ENCODE measurements at regions not wholly inside any gene's neighbourhood (a gene's known extent, or its start where the extent isn't known, plus 50 kb on each side); places are given as distances from the start of the nearest gene placed in this dataset.

DNA sequence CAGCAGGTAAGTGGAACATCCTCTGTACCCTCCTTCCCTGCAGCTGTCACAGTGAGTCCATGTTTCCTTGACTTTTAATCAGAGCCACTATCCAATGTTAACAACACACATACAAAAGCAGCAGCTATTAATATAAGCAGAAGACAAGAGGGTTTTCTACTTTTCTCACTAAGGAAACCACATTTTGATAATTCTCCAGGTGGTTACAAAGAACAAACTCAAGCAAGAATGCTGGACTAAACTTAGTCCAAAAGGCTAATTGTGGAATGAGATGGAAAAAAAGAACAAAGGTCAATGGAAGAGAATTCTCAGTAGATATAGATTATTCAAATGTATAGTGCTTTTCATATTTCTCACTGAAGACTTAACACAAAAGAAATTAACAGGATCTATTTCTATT is 176.9 kb upstream of the SLC39A10 start:
- Mint-ChIP-seq H3K4me1 (ENCODE audit: low read depth) (peaks cover 12% of the 10 kb centered on the region), H3K36me3 (peaks cover 8% of the 10 kb centered on the region), H3K27me3 (no peaks in the 10 kb centered on the region), H3K27ac (no peak overlapping the region), H3K4me3 (no peak overlapping the region), H3K9me3 (ENCODE audit: low read depth) (peaks cover 8% of the 10 kb centered on the region)

DNA sequence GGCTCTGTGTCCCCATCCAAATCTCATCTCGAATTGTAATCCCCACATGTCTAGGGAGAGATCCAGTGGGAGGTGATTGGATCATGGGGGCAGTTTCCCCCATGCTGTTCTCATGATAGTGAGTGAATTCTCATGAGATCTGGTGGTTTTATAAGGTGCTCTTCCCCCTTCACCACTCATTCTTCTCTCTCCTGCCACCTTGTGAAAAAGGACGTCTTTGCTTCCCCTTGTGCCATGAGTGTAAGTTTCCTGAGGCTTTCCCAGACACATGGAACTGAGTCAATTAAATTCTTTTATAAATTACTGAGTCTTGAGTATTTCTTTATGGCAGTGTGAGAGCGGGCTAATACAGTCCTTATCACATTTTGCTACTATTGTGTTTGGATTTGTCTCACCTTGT is 177.6 kb upstream of the SLC39A10 start:
- H3K27me3 Mint-ChIP-seq: no peaks in the 10 kb centered on the region
- H3K36me3 Mint-ChIP-seq: peaks cover 8% of the 10 kb centered on the region
- peaks cover 4% of the 10 kb centered on the region for H3K9me3 Mint-ChIP-seq (ENCODE audit: low read depth)
- H3K4me3 Mint-ChIP-seq: no peak overlapping the region
- no peak overlapping the region for H3K27ac Mint-ChIP-seq
- H3K4me1 Mint-ChIP-seq (ENCODE audit: low read depth): peaks cover 10% of the 10 kb centered on the region

DNA sequence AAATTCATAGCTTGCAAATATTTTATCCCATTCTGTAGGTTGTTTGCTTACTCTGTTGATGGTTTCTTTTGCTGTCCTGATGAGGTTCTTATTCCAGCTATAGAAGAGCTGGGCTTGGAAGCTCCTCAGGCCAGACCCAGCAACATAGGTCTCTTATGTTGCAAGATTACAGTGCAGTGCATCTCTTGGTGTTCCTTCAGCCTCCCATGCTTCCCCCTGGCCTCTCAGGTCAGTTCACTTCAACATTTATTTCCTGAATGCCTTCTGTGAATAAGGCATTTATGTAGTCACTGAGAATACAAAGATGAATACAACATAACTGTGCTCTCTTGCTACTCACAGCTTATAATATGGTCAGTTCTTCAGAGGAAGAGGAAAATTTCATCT is 179.0 kb upstream of the SLC39A10 start:
- H3K36me3 Mint-ChIP-seq: peaks cover 8% of the 10 kb centered on the region
- H3K9me3 Mint-ChIP-seq (ENCODE audit: low read depth): peaks cover 4% of the 10 kb centered on the region
- H3K27ac Mint-ChIP-seq: no peak overlapping the region
- peaks cover 16% of the 10 kb centered on the region for H3K4me1 Mint-ChIP-seq (ENCODE audit: low read depth)
- H3K27me3 Mint-ChIP-seq: no peaks in the 10 kb centered on the region
- H3K4me3 Mint-ChIP-seq: no peak overlapping the region

DNA sequence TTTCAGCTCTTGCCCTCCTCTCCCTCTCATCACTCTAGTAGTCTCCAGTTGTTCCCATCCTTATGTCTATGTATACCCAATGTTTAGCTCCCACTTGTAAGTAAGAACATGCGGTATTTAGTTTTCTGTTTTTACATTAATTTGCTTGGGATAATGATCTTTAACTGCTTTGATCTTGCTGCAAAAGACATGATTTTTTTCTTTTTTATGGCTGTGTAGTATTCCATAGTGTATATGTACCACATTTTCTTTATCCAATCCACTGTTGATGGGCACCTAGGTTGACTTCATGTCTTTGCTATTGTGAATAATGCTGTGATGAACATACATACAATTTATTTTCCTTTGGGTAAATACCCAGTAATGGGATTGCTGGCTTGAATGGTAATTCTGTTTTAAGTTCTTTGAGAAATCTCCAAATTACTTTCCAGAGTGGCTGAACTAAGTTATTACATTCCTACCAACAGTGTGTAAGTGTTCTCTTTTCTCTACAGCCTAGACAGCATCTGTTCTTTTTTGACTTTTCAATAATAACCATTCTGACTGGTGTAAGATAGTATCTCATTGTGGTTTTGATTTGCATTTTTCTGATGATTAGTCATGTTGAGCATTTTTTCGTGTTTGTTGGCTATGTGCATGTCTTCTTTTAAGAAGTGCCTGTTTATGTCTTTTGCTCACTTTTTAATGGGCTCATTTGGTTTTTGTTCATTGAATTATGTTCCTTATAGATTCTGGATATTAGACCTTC is 179.6 kb upstream of the SLC39A10 start:
- H3K4me1 Mint-ChIP-seq (ENCODE audit: low read depth): peaks cover 16% of the 10 kb centered on the region
- peaks cover 3% of the 10 kb centered on the region for H3K9me3 Mint-ChIP-seq (ENCODE audit: low read depth)
- H3K27ac Mint-ChIP-seq: no peak overlapping the region
- H3K4me3 Mint-ChIP-seq: no peak overlapping the region
- peaks cover 6% of the 10 kb centered on the region for H3K36me3 Mint-ChIP-seq
- H3K27me3 Mint-ChIP-seq: no peaks in the 10 kb centered on the region

DNA sequence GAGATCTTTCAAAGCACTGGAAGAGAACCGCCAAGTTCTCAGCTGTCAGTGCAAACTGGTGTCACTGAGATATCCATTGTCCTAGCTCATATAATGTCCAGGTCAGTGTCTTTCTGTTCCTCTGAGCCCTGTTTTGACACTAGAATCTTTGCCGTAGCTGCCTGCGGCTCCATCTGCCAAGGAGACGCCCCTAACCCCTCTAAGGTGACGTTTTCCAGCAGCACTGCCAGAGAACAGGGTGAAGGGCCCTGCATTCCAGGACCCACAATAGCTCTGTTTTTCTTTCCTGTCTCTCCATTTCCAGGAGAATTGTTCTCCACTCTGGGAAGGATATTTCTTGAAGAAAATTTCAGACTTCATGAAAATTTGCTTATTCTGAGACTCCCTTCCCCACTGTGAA is 181.7 kb upstream of the SLC39A10 start:
- Mint-ChIP-seq H3K9me3 (ENCODE audit: low read depth) (no peaks in the 10 kb centered on the region), H3K36me3 (peaks cover 4% of the 10 kb centered on the region), H3K4me1 (ENCODE audit: low read depth) (peaks cover 16% of the 10 kb centered on the region), H3K4me3 (no peak overlapping the region), H3K27ac (no peak overlapping the region), H3K27me3 (no peaks in the 10 kb centered on the region)

DNA sequence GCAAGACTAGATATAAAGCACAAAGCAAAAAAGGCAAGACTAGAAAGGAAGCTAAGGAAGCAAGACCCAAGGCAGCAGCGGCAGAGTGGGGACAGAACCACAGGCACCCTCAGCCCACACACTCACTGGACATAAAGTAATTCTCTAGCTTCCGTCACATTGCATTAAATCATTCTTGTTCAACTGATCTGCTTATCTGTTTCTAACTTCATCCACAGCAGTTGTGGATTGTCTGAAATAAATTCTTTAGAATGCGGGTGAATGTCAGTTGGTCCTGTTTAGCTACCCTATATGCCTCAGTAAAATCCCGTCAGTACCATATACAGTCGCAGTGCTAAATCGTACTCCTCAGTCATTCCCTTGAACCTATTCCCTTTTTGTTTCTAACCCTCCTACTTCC is 183.2 kb upstream of the SLC39A10 start:
- H3K4me1 Mint-ChIP-seq (ENCODE audit: low read depth): peaks cover 19% of the 10 kb centered on the region
- H3K27me3 Mint-ChIP-seq: no peaks in the 10 kb centered on the region
- no peak overlapping the region for H3K4me3 Mint-ChIP-seq
- no peak overlapping the region for H3K27ac Mint-ChIP-seq
- peaks cover 4% of the 10 kb centered on the region for H3K36me3 Mint-ChIP-seq
- H3K9me3 Mint-ChIP-seq (ENCODE audit: low read depth): no peaks in the 10 kb centered on the region

DNA sequence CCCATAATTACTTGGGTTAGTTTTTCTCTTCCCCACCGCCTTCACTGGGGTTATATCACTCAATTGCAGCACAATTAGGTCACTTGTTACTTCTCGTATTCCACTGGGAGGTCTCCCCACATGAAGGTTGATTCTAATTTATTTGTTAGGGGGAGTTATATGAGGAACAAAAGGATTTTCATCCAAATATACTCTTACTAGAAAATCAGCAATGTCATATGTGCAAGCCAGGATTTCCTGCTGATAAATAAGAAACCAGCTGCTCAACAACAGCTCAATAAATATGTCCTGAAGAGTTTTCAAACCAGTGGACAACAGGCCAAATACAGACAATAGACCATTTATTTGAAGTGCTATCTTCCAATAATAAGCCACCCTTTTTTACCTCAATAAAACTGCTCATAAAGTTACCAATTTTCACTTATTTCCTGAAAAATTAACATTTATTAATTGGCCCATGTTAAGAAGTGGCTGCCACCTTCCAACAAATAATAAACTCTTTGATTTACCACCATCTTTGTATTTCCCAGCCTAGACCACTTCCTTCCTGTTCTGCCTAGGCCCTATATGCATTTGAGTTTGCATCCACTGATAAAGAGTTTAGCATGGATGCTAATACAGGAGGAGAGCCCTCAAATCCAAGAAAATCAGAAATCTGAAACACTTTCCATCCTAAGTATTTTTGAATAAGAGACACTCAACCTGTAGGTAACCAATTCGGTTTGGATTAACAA is 184.4 kb upstream of the SLC39A10 start:
- Mint-ChIP-seq H3K4me3 (no peak overlapping the region), H3K9me3 (ENCODE audit: low read depth) (no peaks in the 10 kb centered on the region), H3K27ac (no peak overlapping the region), H3K36me3 (no peaks in the 10 kb centered on the region), H3K27me3 (no peaks in the 10 kb centered on the region), H3K4me1 (ENCODE audit: low read depth) (peaks cover 22% of the 10 kb centered on the region)

DNA sequence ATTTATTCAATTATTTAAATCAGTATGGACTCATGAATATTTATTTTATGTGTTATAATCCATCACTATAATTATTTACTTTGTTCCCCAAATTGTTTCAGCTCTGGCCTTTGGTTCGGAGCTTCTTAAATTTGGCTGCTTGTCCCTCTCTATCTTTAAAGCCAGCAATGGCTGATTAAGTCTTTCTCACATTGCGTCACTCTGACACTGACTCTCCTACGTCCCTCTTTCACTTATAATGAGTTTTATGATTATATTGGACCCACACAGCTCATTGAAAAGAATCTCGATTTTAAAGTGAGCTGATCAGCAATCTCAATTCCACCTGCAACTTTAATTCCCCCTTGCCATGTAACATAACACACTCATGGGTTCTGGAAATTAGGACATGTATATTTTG is 185.2 kb upstream of the SLC39A10 start:
- no peak overlapping the region for H3K4me3 Mint-ChIP-seq
- H3K36me3 Mint-ChIP-seq: no peaks in the 10 kb centered on the region
- no peaks in the 10 kb centered on the region for H3K27me3 Mint-ChIP-seq
- no peak overlapping the region for H3K27ac Mint-ChIP-seq
- H3K9me3 Mint-ChIP-seq (ENCODE audit: low read depth): peaks cover 3% of the 10 kb centered on the region
- H3K4me1 Mint-ChIP-seq (ENCODE audit: low read depth): peaks cover 20% of the 10 kb centered on the region

DNA sequence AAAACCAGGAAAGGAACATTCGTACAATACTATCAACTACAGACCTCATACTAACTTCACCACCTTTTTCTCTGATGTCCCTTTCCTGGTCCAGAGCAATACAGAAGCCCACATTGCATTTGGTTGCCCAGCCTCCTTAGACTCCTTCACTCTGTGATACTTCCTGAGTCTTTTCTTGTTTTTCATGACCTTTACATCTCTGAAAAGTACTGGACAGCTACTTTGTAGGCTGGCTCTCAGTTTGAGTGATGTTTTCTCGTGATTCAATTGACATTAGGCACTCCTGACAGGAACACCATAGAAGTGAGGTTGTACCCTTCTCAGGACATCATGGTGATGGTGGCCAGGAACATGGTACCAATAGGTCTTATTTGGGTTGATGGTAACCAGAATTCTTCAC is 185.9 kb upstream of the SLC39A10 start:
- H3K9me3 Mint-ChIP-seq (ENCODE audit: low read depth): peaks cover 8% of the 10 kb centered on the region
- H3K36me3 Mint-ChIP-seq: peaks cover 3% of the 10 kb centered on the region
- no peak overlapping the region for H3K27ac Mint-ChIP-seq
- peaks cover 20% of the 10 kb centered on the region for H3K4me1 Mint-ChIP-seq (ENCODE audit: low read depth)
- no peak overlapping the region for H3K4me3 Mint-ChIP-seq
- no peaks in the 10 kb centered on the region for H3K27me3 Mint-ChIP-seq

DNA sequence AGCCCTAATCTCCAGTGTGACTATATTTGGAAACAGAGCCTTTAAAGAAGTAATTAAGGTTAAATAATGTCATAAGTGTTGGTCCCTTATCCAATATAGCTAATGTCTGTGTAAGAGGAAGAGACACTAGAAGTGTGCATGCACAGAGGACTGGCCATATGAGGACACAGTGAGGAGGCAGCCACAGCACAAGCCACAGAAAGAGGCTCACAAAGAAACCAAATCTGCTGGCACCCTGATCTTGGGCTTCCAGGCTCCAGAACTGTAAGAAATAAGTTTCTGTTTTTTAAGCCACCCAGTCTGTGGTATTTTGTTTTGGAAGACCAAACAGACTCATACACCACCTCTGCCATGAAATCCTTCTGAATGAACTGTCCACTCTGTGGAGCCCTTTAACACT is 186.4 kb upstream of the SLC39A10 start:
- H3K27me3 Mint-ChIP-seq: no peaks in the 10 kb centered on the region
- no peak overlapping the region for H3K4me3 Mint-ChIP-seq

DNA sequence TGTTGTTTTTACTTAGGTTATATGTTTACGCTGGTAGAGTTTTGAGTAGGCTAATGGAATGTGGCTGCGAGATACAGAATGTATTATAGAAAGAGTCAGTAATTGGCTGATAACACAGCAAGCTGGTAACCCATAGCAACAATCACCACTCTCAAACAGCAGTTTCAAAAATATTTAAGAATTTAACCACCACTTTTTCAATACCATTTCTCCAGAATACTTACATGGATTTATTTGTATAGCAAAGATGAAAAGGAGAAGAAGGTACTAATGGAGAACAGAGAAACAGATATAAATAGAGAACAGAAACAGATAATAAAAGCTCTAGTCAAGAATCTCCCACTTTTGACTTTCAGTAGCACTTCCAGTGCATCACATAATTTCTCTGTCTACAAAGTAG is 188.3 kb upstream of the SLC39A10 start:
- H3K4me3 Mint-ChIP-seq: no peak overlapping the region
- H3K27me3 Mint-ChIP-seq: no peaks in the 10 kb centered on the region
- peaks cover 17% of the 10 kb centered on the region for H3K4me1 Mint-ChIP-seq (ENCODE audit: low read depth)
- H3K9me3 Mint-ChIP-seq (ENCODE audit: low read depth): peaks cover 14% of the 10 kb centered on the region
- H3K36me3 Mint-ChIP-seq: peaks cover 6% of the 10 kb centered on the region
- H3K27ac Mint-ChIP-seq: no peak overlapping the region

More for the DNA sequence above, 186.4 kb upstream of the SLC39A10 start:
- peaks cover 13% of the 10 kb centered on the region for H3K9me3 Mint-ChIP-seq (ENCODE audit: low read depth)
- H3K36me3 Mint-ChIP-seq: peaks cover 6% of the 10 kb centered on the region
- no peak overlapping the region for H3K27ac Mint-ChIP-seq
- H3K4me1 Mint-ChIP-seq (ENCODE audit: low read depth): peaks cover 20% of the 10 kb centered on the region

DNA sequence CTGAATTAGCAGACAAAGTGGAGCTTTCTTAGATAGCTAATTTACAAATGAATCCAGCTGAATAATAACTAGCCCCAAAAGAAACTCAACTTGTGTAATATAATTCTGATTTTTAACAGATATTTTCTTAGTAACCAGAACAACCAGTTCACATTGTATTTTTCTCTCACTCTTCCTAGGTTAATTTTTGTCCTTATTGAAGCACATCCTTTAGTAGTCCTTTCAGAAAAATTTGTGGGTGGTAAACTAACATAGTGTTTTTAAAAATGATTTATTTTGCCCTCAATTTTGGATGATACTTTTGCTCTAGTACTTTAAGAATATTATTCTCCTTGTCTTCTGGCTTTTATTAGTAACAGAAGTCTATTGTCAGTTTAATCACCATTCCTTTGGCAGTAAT is 190.6 kb upstream of the SLC39A10 start:
- Mint-ChIP-seq H3K36me3 (peaks cover 6% of the 10 kb centered on the region), H3K4me1 (ENCODE audit: low read depth) (peaks cover 14% of the 10 kb centered on the region), H3K4me3 (no peak overlapping the region), H3K27ac (no peak overlapping the region), H3K9me3 (ENCODE audit: low read depth) (peaks cover 14% of the 10 kb centered on the region), H3K27me3 (no peaks in the 10 kb centered on the region)

DNA sequence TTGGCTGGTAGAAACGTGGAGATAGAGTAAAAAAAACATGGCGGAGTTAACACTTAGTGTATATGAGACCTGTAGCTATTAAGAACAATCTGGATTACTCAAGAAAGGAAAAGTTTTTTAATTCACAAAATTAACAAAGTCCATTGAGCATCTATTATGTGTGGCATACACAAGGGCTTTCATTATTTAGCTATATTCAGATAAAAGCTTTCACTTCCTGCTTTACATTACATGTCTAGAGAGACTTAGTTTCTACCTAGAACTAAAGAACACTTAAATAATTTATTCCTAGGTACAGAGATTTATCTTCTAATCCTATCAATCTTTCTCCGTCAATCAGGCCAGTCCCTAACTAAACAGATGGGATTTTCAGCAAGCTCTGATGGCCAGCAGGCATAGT is 196.0 kb upstream of the SLC39A10 start:
- Mint-ChIP-seq H3K4me1 (ENCODE audit: low read depth) (peaks cover 5% of the 10 kb centered on the region), H3K27me3 (no peaks in the 10 kb centered on the region), H3K4me3 (no peak overlapping the region), H3K36me3 (peaks cover 3% of the 10 kb centered on the region), H3K27ac (no peak overlapping the region), H3K9me3 (ENCODE audit: low read depth) (peaks cover 5% of the 10 kb centered on the region)

DNA sequence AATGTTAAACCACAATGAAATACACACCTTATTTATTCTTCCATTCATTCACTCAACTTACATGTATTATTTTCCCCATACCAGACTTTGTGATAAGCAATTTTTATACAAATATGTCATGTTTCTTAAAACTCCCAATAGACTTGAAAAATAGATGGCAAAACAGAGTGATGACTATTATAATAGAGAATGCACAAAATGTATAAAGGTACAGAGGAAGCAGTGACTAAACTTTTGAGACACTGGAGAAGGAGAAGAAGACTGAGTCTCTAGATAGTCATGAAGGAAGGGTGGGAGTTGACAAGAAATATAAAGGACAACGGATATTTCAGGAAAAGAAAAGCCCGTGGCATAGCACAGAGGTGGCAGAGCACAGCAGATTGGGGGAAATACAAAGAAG is 198.1 kb upstream of the SLC39A10 start:
- no peak overlapping the region for H3K27ac Mint-ChIP-seq
- H3K4me1 Mint-ChIP-seq (ENCODE audit: low read depth): peaks cover 12% of the 10 kb centered on the region
- no peaks in the 10 kb centered on the region for H3K27me3 Mint-ChIP-seq
- H3K36me3 Mint-ChIP-seq: peaks cover 2% of the 10 kb centered on the region
- H3K9me3 Mint-ChIP-seq (ENCODE audit: low read depth): no peaks in the 10 kb centered on the region
- H3K4me3 Mint-ChIP-seq: no peak overlapping the region

DNA sequence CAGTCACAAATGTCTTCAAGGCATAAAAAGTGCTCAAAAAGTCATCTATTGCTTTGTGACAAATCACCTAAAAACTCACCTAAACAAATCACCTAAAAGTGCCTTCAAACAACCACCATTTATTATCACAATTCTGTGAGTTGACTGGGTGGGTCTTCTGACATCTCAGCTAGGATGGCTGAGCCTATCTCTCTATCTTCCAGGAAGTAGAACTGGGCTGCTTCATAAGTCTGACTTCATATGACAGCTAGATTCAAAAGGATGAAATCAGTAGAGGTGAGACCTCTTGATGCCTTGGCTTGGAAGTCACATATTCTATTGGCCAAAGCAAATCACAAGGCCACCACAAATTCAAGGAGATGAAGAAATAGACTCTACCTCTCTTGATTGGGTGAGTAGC is 199.2 kb upstream of the SLC39A10 start:
- H3K27ac Mint-ChIP-seq: no peak overlapping the region

DNA sequence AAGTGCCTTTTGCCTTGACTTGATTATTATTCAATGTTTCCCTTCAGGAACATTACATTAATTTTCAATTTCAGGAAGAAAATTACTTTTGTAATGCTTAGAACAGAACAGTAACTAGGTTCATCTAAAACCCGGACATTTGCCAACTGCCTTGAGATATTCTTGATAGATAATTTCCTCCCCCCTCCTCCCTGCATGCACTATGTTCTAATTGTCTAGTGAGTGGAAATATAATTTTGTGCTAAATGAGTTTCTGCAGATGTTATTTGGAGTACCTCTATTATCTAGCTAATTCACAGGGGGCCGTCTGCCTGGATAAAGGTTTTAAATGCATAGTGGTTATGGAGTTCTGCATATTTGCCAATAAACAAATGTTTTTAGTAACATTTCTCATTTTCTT is 200.3 kb upstream of the SLC39A10 start:
- no peak overlapping the region for H3K4me3 Mint-ChIP-seq
- peaks cover 14% of the 10 kb centered on the region for H3K4me1 Mint-ChIP-seq (ENCODE audit: low read depth)
- peaks cover 2% of the 10 kb centered on the region for H3K36me3 Mint-ChIP-seq
- H3K9me3 Mint-ChIP-seq (ENCODE audit: low read depth): no peaks in the 10 kb centered on the region
- no peaks in the 10 kb centered on the region for H3K27me3 Mint-ChIP-seq
- H3K27ac Mint-ChIP-seq: no peak overlapping the region

More for the DNA sequence above, 199.2 kb upstream of the SLC39A10 start:
- Mint-ChIP-seq H3K36me3 (peaks cover 2% of the 10 kb centered on the region), H3K9me3 (ENCODE audit: low read depth) (no peaks in the 10 kb centered on the region), H3K27me3 (no peaks in the 10 kb centered on the region), H3K4me3 (no peak overlapping the region), H3K4me1 (ENCODE audit: low read depth) (peaks cover 14% of the 10 kb centered on the region)

Data from activated naive CD8-positive, alpha-beta T cell (primary cell).